HG02981 (cell line): ENCODE measurements at regions not wholly inside any gene's neighbourhood (a gene's known extent, or its start where the extent isn't known, plus 50 kb on each side); places are given as distances from the start of the nearest gene placed in this dataset.

ENCODE experiments used
- ATAC-seq: cut with Tn5 transposase; IDR thresholded peaks from one replicate; pipeline ENCODE4 v1.9.1; 2021; ENCODE audit warnings: mild to moderate bottlenecking, moderate library complexity; ENCODE audit not compliant: unreplicated experiment

DNA sequence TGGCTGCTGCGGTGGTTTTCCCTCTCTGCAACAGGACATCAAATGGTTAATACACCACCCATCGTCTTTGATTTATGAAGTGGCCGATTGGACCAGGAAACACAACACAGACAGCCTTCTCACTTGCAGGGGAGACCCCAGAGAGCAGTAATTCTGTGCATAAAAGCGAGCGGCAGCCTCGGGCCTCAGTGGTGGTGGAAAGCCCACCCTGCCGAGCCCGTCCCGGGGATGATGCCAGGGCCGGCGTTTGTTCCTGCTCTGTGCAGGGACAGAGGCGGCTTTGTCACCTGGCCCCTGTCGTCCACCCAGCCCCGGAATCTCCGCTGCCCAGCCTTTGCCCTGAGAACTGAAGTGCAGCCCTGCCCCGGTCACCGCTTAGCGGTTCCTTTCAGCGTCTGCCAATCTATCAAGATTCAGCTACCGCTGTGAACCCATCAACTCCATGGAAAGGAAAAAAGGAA lies 184.4 kb downstream of the TSHZ3 start:
- ATAC-seq: no peak

DNA sequence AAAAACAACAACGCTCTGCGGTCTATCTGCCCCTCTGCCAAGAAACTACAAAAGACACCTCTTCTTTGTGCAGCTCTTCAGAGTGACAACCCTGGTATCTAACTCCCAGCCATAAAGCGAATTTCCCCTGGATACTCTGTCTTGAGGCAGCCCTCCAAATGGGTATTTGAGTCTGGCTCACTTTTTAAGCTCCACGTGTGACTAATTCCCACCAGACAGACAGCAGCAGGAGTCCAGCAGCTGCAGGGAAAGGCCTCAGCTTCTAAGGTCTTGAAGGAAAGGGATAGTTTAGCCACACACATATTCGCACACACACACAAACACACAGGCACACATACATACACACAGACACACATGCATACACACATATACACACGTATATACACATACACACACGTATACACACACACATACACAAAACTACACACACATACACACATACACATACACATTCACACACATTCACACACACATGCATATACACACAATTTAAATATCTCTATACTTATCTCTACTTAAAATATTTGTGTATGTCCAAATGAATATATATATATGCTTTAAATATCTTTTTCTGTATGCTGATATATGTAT lies 188.8 kb downstream of the TSHZ3 start:
- no peak for ATAC-seq

DNA sequence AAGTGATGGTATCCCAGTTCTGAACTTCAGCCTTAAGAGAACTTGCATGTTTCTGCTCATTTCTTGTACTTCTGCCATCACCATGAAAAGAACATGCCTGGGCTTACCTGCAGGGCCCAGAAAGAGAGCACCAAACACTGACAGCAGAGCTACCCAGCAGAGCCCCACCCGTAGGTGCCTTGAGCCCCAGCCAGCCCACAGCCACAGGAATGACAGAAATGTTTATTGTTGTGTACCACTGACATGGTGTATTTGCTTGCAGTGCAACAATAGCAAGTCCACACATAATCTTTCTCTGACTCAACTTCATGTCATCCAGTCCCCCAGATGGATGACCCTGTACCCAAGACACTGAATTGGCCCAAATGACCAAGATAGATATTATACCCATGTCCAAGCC lies 195.2 kb downstream of the TSHZ3 start:
- ATAC-seq: no peak

DNA sequence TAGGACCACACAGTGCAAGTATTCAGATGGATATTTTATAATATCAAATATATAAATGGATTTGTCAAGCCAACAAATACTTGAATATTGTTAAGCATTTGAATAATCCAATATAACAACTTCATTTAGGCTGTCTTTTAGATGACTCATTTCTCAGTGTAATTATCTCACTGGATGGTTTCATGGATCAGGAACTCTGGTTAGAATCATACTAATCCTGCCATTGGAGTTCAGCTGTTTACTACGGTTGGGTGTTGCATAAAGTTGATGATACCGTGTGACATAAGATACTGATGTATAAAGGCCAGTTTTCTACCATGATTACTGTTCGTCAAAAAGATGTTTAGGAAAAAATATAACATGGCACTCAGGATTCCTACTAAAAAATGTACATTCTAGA lies 196.3 kb downstream of the TSHZ3 start:
- ATAC-seq: no peak

DNA sequence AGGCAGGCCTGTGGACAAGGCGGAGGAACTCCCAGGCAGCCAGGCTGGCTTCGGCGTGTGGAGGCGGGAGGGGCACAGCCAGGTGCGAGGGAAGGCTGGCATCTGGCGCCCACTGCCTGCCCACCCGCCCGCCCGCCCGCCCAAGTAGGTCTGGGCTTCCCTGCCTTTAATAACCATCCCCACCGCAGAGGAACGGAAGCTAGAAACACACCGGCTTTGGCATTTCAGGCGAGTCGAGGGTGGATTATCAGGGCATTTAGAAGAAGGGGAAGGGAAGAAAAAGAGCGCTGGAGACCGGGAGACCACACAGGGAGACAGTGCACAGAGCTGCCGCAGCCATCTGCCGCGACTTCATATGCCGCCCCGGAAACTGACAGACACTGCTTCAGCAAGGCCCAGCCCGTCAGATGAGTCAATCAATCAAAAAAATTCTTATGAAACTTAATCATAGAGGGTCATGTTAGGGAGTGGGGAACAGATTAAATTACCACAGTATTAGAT lies 199.7 kb downstream of the TSHZ3 start:
- no peak for ATAC-seq

GRCh38 chr19:31148671-31149070 lies 200.6 kb downstream of the TSHZ3 start:
- ATAC-seq: no peak

GRCh38 chr19:31147234-31147633 lies 202.0 kb downstream of the TSHZ3 start:
- no peak for ATAC-seq

- no peak for ATAC-seq
Measured at GRCh38 chr19:31146546-31147183, 202.6 kb downstream of the TSHZ3 start.

GRCh38 chr19:31146015-31146414 lies 203.2 kb downstream of the TSHZ3 start:
- no peak for ATAC-seq

DNA sequence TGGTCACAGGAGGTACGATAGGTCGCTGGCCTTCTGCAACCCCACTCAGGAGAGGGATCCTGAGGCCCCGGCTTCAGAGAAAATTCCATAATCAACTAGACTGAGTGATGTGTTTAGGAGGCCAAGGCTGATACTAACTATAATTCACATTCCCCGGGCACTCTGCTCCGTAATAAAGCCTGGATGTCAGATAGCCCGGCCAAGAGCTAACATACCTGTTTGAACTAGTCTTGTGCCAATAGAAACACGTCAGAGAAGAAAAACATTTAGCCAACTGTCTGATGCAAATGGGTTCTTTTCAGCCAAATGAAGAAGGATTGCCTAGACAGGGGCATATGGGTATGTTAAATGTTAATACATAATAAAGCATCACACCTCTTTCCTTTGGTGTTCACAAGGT lies 204.2 kb downstream of the TSHZ3 start:
- no peak for ATAC-seq

- no peak for ATAC-seq
Measured at GRCh38 chr19:31144075-31144870, 205.0 kb downstream of the TSHZ3 start.

DNA sequence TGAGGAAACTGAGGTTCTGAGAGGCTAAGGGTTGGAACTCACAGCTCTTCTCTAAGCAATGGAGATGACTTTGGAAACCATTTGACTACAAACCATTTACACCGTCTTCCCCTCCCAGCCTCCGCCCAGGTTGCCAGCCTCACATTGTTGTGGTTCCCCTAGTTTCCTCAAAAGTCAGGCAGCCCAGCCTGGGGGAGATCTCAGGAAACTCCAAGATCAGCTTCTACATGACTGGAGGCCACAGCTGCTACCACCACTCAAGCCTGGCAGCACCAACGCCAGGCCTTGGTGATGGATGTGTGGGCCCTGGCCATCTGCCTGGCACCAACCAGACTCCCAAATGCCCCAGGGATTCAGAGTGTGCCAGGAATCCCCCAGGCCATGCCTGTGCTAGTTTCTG lies 207.9 kb downstream of the TSHZ3 start:
- ATAC-seq: no peak

DNA sequence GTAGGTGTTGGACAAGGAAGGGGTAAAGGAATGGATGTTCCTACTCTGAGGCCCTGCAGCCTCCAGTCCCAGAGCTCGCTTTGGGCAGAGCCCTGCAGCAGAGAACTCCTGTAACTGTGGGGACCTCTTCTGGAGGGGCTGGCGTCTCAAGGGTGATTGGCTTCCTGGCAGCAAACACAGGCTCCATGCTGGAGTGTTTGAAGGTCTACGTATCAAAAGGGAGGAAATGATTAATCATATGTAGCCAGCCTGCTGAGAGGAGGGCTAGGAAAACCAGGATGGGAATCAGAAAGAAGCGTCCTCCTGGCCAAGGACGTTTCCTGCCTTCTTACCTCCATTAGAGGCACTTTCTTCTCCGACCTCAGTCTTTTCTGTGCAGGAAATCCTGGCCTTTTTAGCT lies 208.5 kb downstream of the TSHZ3 start:
- no peak for ATAC-seq

DNA sequence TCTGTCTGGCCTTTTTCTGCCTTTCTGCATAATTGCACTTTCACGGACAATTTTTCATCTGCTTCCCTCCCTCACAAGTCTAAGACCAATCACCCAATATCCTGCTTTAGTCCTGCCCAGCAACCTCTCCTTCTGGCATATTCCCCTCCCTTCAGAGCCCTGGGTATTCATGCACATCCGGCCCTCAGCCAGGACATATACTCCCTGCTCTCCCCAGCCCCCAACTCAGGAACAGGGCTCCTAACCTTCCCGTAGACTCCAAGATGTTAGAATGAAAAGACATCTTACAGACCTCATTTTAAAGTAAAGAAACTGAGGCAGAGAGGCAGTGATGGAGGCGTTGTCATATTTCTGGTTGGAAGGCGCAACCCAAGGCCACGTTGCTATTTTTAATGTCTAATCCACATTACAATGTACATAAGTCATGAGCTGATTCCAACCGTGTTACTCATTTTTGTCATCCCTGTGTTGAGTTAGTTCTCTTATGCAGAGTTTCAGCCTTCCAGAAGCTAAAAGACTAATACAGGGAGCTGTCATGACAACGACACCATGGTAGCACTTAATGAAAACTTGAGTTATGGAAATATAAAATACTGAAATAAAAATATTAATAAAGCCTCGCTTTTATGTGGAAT lies 209.2 kb downstream of the TSHZ3 start:
- ATAC-seq: no peak

- ATAC-seq: no peak
Measured at GRCh38 chr19:31138077-31138476, 211.2 kb downstream of the TSHZ3 start.

- no peak for ATAC-seq
Measured at GRCh38 chr19:31135841-31136240, 213.4 kb downstream of the TSHZ3 start.

DNA sequence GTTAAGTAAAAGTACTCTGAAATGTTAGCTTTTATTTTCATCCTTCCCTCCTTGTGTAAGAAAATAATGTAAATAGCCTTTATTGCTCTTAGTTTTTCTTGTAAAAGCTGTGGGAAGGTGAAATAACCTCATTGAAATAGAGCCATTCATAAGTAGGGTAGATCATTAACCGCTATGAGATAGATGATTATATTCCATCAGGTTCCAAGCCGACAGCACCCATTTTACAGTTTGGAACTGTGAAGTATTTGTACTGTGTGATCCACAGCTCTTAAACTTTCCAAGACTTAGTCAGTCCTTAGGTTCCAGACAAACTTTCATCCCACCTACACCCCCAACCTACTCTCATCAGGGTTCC lies 216.5 kb downstream of the TSHZ3 start:
- no peak for ATAC-seq

DNA sequence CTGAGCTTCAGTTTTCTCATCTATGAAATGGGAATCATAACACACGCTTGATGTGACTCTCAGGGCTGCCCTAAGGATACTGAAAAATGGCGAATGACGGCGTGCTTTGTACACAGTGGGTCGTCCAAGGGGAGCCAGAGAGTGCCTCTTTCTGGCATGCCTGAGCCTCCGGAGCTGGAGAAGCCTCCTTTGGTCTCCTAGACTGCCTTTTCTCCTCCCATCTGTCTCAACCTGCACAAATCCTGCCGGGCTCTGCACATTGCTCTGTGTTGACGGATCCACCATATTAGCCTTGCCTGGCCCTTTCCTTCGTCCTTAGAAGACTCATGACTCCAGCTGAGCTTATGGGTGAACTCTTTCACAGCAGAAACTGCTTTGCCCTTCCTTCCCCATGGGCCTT lies 220.9 kb downstream of the TSHZ3 start:
- no peak for ATAC-seq

DNA sequence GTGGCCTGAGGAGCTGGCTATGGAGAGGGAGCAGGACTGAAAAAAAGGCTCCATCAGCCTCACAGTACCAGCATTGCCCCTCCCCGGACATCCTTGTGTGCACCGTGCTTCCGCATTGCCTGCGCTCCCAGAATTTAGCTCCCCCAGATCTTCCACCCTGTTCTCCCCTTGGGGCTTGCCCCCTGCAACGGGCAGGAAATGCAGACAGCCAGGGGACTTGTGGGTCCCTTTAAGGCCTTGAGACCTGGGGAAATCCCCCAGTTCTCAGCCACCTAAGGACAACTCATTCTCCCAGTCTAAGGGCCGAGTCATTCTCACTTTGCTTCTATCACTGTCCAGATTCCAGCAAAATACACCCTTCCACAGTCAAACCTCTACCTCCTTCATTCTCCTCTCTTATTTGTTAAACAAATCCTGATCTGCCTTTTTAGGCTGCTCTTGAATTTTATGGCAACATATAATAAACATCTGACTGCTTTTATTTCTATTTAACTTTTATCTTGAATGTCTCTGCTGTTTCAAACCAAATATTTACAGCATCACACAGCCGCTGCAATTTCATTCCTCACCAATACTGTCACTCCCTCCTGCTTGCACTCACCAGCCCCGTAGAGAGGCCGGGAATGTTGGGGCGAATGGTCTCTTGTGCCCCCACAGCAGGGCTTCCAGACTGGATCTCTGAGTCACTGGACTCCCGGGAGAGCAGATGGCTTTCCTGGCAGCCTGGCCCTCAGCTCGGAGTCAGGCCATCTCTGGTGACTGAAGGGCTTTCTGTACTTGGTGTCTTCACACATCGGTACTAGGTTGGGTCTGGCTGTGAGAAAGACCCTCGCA lies 221.9 kb downstream of the TSHZ3 start:
- no peak for ATAC-seq

DNA sequence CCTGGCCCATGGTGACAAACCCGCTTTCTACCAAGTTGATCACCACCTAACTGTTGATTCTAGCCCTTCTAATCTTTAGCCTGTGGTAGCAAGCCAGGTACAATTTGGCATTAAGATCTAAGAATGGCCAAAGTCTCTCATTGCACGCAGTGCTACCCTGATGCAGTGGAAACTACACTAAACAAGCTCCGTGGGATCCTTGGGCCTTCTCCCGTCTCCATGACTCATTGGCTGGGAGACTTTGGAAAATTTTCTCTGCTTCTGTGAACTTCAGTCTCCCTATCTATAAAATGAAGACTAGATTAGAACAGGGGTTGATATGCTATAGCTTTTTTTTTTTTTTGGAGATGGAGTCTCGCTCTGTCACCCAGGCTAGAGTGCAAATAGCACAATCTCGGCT lies 223.0 kb downstream of the TSHZ3 start:
- no peak for ATAC-seq

DNA sequence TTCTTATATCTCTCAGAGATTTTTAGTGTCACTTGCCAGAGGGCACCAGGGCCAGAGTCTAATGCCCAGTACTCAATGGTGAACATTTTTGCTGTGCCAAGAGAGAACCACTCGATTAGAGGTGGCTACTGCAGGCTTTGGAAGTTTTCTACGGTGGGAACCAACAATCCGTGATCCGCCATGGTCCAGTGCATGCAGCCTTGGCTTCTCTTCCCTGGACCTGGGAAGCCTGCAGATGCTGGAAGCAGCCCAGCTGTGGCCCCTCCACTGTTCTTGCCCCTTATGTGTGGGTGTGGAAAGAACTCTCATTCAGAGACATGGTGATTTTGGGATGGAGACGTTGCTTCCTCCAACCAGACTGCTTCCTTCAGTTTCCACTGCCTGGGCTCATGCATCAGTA lies 224.2 kb downstream of the TSHZ3 start:
- ATAC-seq: no peak
